Amniotic stem cell (primary cell): ENCODE measurements at regions not wholly inside any gene's neighbourhood (a gene's known extent, or its start where the extent isn't known, plus 50 kb on each side); places are given as distances from the start of the nearest gene placed in this dataset.
"Not testable (repeated sequence)": the region's sequence is repeated elsewhere in the genome, so short reads cannot be mapped to it uniquely, and the experiment has no call there.

Experiments
- DNase-seq: peaks from one replicate; lab custom pipeline; 2025; lab: John Stamatoyannopoulos, UW

DNA sequence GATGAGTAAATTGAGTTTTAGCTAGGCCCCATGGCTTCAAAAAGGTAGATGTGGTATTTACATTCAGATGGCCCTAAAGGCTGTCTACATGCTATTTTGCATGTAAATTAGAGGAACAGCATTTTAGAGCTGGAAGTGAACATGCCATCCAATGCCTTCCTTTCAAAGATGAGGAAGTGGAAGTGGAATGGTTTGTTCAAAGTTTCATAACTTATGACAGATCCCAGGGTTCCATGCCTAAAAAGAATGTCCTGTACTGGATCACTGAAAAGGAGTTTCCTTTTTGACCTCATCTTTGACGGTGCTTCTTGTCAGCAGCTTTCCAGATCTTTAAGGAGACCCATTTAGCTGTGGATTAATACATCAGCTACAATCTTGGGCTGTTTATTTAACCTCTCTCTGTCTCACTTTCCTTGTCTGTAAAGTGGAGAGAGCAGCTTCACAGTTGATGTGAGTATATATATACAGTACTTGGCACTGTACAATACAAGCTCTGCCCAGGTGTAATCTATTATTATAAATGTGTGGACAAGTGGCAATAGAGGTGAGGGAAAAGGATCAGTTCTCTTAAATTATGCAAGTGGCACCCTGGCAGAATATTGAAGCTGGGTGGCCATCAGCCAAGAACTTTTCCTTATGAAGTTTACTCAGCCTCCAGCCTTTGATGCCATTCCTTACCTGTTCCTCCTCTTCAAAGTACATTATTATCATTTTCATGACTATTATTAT, 68.7 kb upstream of the GOLGA8B start:
- DNase-seq, result no peak

DNA sequence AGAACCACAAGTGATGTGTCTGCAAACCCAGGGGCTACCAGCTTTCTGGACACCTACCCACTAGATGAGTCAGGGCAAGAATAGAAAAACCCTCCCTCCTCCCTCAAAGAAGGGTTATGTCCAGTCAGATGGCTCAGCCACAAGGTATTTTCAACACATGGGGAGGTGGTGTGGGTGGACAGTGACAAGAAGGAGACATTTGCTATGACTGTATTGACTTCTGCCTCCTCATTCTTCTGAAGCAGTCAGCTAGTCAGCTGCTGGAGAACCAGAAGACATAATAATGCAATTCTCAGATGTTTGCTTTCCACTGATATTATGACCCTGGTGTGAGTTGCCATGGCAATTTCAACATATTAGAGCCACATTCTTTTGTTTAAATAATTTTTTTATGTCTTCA, 66.7 kb upstream of the GOLGA8B start:
- no peak for DNase-seq

DNA sequence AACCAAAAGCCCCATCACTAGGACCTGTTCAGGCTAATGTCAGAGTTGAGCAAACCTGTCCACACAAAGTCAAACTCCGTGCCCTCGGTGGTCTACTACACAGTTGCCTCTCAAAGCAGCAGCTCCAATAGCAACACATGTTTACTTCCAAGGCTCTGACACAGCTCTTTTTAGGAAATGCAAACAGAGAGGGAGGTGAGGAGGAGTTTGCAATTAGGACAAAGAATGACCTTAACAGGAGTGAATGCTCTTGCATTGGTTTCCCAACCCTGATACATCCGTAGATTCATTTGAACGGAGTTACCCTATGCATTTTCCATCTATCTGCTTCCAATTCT, 64.8 kb upstream of the GOLGA8B start:
- DNase-seq, result no peak

- no peak for DNase-seq
These were observed 64.3 kb upstream of the GOLGA8B start for GRCh38 chr15:34647569-34648293.

DNA sequence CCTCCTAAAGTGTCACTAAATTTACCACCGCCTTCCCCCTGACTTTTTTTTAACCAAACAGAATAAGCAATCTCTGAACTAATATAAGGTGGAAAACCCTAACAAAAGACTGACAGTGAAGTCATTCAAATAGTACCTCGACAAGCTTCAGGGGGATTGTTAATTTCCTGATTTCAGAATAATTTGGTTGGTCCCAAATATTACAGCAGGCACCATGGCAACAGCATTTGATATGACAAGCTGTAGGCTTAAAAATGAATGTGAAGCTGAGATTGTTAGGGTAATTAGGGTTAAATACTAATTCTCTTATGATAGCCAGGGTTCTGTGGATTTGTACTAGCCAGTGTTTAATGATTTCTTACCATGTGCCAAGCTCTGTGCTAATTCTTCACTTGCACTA, 63.5 kb upstream of the GOLGA8B start:
- DNase-seq, result no peak

- no peak for DNase-seq
These were observed 61.4 kb upstream of the GOLGA8B start for GRCh38 chr15:34644851-34645250.

GRCh38 chr15:34644061-34644460, 60.6 kb upstream of the GOLGA8B start:
- peak; percentile 14 for DNase-seq

GRCh38 chr15:34642247-34642646, 58.8 kb upstream of the GOLGA8B start:
- DNase-seq, result no peak

DNA sequence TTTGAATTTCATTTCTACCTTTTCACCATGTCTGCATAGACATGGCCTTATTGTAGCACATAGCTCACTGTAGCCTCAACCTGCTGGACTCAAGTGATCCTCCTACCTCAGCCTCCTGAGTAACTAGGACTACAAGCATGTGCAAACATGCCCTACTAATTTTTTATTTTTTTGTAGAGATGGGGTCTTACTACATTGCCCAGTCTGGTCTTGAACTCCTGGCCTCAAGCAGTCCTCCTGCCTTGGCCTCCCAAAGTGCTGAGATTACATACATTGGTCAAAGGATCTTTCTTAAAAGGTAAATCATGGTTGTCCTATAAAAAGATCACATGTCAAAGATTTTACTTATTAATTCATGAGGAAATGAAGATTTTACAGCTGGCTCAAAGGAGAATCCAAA, 57.2 kb upstream of the GOLGA8B start:
- no peak for DNase-seq

GRCh38 chr15:34637305-34637704, 53.9 kb upstream of the GOLGA8B start:
- DNase-seq, result no peak

DNA sequence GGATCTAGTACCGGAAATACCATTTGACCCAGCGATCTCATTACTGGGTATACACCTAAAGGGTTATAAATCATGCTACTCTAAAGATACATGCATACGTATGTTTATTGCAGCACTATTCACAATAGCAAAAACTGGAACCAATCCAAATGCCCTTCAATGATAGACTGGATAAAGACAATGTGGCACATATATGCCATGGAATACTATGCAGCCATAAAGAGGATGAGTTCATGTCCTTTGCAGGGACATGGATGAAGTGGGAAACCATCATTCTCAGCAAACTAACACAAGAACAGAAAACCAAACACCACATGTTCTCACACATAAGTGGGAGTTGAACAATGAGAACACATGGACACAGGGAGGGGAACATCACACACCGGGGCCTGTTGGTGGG, 50.2 kb upstream of the GOLGA8B start:
- DNase-seq, result not testable (repeated sequence)
